OCI-LY3 (cell line): ENCODE measurements at regions not wholly inside any gene's neighbourhood (a gene's known extent, or its start where the extent isn't known, plus 50 kb on each side); places are given as distances from the start of the nearest gene placed in this dataset.

ENCODE experiments used
- EZH2phosphoT487 ChIP-seq: fragments of 200-600 bp; shearing (Covaris generic); IDR thresholded peaks from 2 replicates; pipeline ENCODE4 v1.6.1; 2018; ENCODE audit warnings: antibody characterized with exemption, mixed run types, low read depth
- TF ChIP-seq, protein P1 (sequence below): fragments of 200-600, 300-600 bp; sonication (generic); IDR thresholded peaks from 2 replicates; pipeline ENCODE4 v1.5.1; 2014; ENCODE audit warnings: antibody characterized with exemption, low read length, low read depth

- TF ChIP-seq, protein P1, sequence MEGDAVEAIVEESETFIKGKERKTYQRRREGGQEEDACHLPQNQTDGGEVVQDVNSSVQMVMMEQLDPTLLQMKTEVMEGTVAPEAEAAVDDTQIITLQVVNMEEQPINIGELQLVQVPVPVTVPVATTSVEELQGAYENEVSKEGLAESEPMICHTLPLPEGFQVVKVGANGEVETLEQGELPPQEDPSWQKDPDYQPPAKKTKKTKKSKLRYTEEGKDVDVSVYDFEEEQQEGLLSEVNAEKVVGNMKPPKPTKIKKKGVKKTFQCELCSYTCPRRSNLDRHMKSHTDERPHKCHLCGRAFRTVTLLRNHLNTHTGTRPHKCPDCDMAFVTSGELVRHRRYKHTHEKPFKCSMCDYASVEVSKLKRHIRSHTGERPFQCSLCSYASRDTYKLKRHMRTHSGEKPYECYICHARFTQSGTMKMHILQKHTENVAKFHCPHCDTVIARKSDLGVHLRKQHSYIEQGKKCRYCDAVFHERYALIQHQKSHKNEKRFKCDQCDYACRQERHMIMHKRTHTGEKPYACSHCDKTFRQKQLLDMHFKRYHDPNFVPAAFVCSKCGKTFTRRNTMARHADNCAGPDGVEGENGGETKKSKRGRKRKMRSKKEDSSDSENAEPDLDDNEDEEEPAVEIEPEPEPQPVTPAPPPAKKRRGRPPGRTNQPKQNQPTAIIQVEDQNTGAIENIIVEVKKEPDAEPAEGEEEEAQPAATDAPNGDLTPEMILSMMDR, result no peak
- TF ChIP-seq EZH2phosphoT487, result no peak
Measured at GRCh38 chr4:136489101-136489500, 1043.2 kb downstream of the PCDH18 start.
